Activated B cell treated with CpG ODN at 0.5 μM for 24 hours (primary cell): ENCODE measurements at regions not wholly inside any gene's neighbourhood (a gene's known extent, or its start where the extent isn't known, plus 50 kb on each side); places are given as distances from the start of the nearest gene placed in this dataset.

Source experiments
- ATAC-seq: fragments of 200-7000 bp; cut with Tn5 transposase; one replicate; pipeline ENCODE4 v1.10.0; 2021; ENCODE audit warnings: low read depth, mild to moderate bottlenecking, moderate library complexity
- CTCF ChIA-PET: fragments of 350-600 bp; sonication (Branson Sonifier 250); formaldehyde crosslinking; loops from one replicate; lab custom pipeline; 2021; ENCODE audit warnings: antibody characterized with exemption; lab: Charles Lee
- POLR2A ChIA-PET: fragments of 350-600 bp; sonication (Branson Sonifier 250); formaldehyde crosslinking; loops from one replicate; lab custom pipeline; 2021; ENCODE audit warnings: antibody characterized with exemption; lab: Charles Lee
- DNase-seq: peaks from one replicate; pipeline ENCODE4 v3.0.0; 2022
- H3K27ac Mint-ChIP-seq: one replicate; pipeline ENCODE4 v1.8.0; 2020; ENCODE audit warnings: mixed read lengths
- H3K27me3 Mint-ChIP-seq: one replicate; pipeline ENCODE4 v1.8.0; 2021; ENCODE audit warnings: mixed read lengths
- H3K36me3 Mint-ChIP-seq: one replicate; pipeline ENCODE4 v1.8.0; 2021; ENCODE audit warnings: low read depth, mixed read lengths
- H3K4me1 Mint-ChIP-seq: one replicate; pipeline ENCODE4 v1.8.0; 2021; ENCODE audit warnings: mixed read lengths
- H3K4me3 Mint-ChIP-seq: one replicate; pipeline ENCODE4 v1.8.0; 2020; ENCODE audit warnings: mild to moderate bottlenecking, mixed read lengths
- H3K9me3 Mint-ChIP-seq: one replicate; pipeline ENCODE4 v1.8.0; 2020; ENCODE audit warnings: mixed read lengths
- intact Hi-C: fragments of 100-400 bp; cut with micrococcal nuclease; formaldehyde crosslinking; loops from one replicate; pipeline ENCODE4 v1.15.1; 2024
- TF ChIP-seq, protein P1 (sequence below): fragments of 200-600 bp; IDR thresholded peaks from one replicate; pipeline ENCODE4 v1.8.0; 2022; ENCODE audit warnings: antibody characterized with exemption, mild to moderate bottlenecking

DNA sequence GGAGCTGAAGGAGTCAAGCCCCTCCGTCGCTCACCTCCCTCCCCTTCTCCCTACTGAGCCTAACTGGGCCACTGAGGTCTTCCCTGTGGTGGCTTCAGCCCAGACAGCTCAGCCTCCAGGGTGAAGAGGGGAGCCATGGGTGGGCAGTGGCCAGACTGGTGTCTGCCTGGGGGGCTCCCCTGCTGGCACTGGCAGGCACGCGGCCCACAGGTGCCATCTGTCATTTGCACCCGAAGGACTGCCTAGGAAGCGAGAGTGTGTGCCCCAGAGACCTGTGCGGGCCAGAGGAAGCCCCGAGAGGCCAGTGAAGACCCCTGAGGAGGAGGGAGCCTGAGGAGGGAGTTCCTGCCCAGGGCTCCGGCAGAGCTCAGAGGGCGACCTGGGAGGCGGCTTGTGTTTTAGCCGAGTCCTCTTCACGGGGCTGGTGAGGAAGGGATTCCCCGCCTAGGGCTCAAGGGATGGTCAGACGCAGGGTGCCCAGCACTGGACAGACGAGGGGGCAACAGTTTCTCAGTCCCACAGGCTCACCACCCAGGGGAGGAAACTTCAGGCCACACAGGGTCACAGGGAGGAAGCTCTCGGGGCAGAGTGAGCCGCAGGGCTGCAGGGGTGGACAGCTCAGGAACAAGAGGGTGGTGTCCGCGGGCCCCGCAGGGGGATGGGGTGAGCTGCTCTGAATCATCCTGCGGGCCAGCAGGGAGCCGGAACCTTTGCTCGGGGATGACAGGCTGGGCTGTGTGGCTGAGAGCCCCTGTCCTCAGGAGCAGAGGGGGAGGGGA, 76.2 kb upstream of the PPP2R2D start:
- no peaks in the 10 kb centered on the region for H3K4me1 Mint-ChIP-seq
- no peak for ATAC-seq

DNA sequence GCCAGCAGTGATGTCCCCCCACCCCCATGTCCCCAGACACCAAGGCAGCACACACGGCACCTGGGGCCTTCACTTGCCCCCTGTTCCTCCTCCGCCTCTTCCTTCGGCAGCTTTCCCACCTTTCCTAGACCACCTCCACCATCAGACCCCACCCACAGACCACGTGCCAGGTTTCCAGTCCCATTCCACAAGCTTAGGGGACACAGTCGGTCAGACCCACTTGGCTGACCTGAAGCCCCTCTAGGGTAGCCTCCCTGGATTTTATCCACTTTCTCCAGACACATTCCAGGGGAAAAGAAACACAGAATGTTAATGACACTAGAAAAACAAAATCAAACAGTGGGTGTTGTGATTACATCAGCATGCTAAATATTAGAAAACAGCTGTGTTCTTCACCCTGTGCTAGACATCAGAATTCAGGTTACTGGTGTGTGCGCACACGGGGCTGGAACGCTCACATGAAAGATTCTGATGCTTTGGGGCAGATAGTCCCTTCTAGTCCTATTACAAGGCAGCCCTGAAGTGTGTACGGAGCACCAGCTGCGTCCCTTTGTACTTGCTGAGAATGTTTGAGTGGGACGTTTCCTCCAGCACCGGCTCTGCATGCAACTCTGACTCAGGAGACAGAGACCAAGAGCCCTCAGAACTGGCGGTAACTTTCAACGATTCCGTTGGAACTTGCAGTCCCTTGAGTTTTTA, 75.5 kb upstream of the PPP2R2D start:
- H3K4me1 Mint-ChIP-seq: no peaks in the 10 kb centered on the region
- no peak overlapping the region for H3K4me3 Mint-ChIP-seq
- no peak for ATAC-seq
- no peaks in the 10 kb centered on the region for H3K36me3 Mint-ChIP-seq
- DNase-seq: no peak
- no peaks in the 10 kb centered on the region for H3K27me3 Mint-ChIP-seq
- intact Hi-C loops: no loop called here
- no peak overlapping the region for H3K27ac Mint-ChIP-seq
- CTCF ChIA-PET: no interaction called here
- TF ChIP-seq, protein P1, sequence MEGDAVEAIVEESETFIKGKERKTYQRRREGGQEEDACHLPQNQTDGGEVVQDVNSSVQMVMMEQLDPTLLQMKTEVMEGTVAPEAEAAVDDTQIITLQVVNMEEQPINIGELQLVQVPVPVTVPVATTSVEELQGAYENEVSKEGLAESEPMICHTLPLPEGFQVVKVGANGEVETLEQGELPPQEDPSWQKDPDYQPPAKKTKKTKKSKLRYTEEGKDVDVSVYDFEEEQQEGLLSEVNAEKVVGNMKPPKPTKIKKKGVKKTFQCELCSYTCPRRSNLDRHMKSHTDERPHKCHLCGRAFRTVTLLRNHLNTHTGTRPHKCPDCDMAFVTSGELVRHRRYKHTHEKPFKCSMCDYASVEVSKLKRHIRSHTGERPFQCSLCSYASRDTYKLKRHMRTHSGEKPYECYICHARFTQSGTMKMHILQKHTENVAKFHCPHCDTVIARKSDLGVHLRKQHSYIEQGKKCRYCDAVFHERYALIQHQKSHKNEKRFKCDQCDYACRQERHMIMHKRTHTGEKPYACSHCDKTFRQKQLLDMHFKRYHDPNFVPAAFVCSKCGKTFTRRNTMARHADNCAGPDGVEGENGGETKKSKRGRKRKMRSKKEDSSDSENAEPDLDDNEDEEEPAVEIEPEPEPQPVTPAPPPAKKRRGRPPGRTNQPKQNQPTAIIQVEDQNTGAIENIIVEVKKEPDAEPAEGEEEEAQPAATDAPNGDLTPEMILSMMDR: no peak
- POLR2A ChIA-PET: no interaction called here
- H3K9me3 Mint-ChIP-seq: peaks cover 6% of the 10 kb centered on the region

More for the DNA sequence above, 76.2 kb upstream of the PPP2R2D start:
- Mint-ChIP-seq H3K4me3 (no peak overlapping the region), H3K36me3 (no peaks in the 10 kb centered on the region), H3K9me3 (peaks cover 6% of the 10 kb centered on the region), H3K27ac (no peak overlapping the region), H3K27me3 (no peaks in the 10 kb centered on the region)
- ChIA-PET POLR2A (no interaction called here), CTCF (no interaction called here)
- DNase-seq: no peak
- intact Hi-C loops: no loop called here
- TF ChIP-seq, protein P1: no peak

DNA sequence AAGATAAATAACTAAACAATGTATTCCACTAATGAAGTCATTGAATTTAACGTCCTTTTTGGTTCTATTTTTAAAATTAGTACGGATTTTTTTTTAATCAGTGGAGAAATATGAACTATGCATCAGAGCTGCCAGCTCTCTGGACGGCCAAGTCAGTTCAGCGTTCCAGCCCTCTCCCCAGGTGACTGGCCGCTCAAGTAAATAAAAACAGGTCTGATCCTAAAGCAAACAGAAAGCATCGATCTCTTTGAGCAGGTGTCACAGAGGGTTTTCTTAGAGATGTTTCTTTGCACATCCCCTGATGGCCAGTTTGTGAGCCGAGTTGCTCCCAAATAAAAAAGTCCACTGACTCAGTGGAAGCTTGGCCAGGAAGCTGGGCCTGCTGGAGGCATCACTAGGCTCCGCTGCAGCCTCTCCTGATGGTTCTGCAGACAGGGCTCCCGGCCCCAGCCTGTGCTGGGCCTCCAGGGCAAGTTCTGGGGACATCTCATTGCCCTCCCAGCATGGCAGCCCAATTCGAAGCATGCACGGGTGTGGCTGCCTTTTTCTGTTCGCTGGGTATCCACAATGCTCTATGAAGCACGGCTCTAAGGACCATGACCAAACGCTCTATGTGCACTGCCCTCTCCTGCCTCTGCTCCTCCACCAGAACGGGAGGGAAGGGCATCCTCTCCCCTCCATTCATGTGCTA, 74.7 kb upstream of the PPP2R2D start:
- no peak overlapping the region for H3K4me3 Mint-ChIP-seq
- CTCF ChIA-PET: no interaction called here
- H3K36me3 Mint-ChIP-seq: no peaks in the 10 kb centered on the region
- ATAC-seq: no peak
- H3K27ac Mint-ChIP-seq: no peak overlapping the region
- no peak for DNase-seq
- TF ChIP-seq, protein P1: no peak
- H3K4me1 Mint-ChIP-seq: no peaks in the 10 kb centered on the region
- H3K9me3 Mint-ChIP-seq: peaks cover 6% of the 10 kb centered on the region
- intact Hi-C loops: no loop called here
- POLR2A ChIA-PET: no interaction called here
- H3K27me3 Mint-ChIP-seq: no peaks in the 10 kb centered on the region

DNA sequence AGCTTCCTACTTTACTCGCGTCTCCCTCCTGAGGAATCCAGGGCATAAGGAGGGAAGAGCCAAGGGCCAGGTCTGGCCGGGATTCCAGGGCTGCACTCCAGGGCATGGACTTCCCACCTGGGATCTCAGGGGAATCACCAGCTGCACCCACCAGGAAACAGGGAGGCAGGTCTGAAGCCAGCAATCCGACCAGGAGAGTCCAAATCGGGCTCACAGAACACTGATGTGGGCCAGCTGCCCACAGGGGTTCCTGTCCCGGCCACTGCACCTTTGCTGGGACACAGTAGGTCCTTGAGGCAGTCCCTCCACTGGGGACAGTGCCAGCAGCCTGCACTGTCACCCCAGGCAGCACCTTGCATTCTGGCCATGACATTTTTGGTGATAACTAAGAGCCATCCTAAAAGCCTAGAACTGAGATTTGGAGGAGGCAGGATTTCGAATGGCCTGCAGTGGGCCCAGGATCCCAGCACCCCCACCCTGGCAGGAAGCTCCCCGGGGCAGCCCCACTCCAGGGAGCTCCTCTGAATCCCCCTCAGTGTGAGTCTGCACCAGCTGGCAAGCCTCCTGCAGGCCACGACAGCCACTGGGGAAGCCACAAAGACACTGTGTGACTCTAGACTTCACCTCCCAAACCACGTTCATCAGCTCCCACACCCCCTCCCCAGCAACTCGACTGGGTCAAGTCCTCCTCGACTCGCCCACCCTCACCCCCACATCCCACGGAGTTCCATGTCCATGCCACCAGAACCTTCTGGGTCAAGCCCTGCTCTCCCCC, 71.5 kb upstream of the PPP2R2D start:
- Mint-ChIP-seq H3K27ac (no peak overlapping the region), H3K4me3 (no peak overlapping the region), H3K27me3 (no peaks in the 10 kb centered on the region), H3K36me3 (no peaks in the 10 kb centered on the region), H3K9me3 (peaks cover 6% of the 10 kb centered on the region), H3K4me1 (no peaks in the 10 kb centered on the region)
- TF ChIP-seq, protein P1: no peak
- intact Hi-C loops: no loop called here
- ATAC-seq (no peak), DNase-seq (no peak)
- ChIA-PET CTCF (no interaction called here), POLR2A (no interaction called here)
